ENCODE measurements at regions not wholly inside any gene's neighbourhood (a gene's known extent, or its start where the extent isn't known, plus 50 kb on each side); places are given as distances from the start of the nearest gene placed in this dataset.

DNA sequence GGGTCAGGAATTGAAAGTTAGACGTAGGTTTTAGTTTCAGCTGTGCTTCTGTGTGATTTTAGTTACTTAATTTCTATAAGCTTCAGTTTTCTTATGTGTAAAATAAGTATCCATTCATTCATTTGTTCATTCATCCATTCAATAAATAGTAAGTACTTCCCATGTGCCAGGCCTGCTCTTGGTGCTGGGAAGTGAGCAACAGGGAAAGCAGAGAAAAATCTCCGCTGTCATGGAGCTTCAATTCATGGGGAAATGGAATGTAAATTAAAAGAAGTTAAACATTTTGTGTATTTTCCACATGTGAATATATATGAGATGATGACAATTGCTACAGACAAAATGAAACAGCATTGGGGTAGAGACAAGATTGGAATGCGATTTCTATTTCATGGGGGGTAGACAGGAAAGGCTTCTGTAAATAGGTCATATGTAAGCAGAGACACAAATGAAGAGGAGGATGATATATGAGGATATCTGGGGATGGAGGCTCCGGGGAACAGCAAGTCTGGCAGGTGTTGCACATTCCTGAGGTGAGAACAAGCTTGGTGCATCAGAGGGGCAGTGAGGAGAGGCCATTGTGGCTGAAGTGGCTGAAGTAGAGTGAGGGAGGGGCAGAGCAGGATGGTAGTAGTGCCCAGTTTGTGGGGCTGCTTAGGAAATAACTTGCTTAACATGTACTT, 66.2 kb downstream of the FHIP1A start:
- H3K27ac ChIP-seq (ENCODE audit: low read depth, low read length, poor library complexity, severe bottlenecking) = no peak overlapping the region
- no peak for DNase-seq (ENCODE audit: low spot score)
- BruUV-seq (replicated peaks) = no TSS peak
- ChIA-PET POLR2A (ENCODE audit: low non-redundant PET) (no interaction called here), CTCF (no interaction called here)
- no peaks in the 10 kb centered on the region for H3K36me3 ChIP-seq (ENCODE audit: insufficient read depth, low read length, poor library complexity, severe bottlenecking)
- no peaks in the 10 kb centered on the region for H3K4me1 ChIP-seq (ENCODE audit: insufficient read depth, low read length, poor library complexity, severe bottlenecking)
- intact Hi-C loops (cut with micrococcal nuclease; ENCODE audit: unreplicated experiment) = no loop called here
- H3K9me3 ChIP-seq (ENCODE audit: low read depth, low read length, poor library complexity, severe bottlenecking) = no peaks in the 10 kb centered on the region
- H3K27me3 ChIP-seq (replicated peaks; ENCODE audit: insufficient read depth, low read depth, low read length, poor library complexity) = peaks cover 7% of the 10 kb centered on the region
- H3K4me3 ChIP-seq (ENCODE audit: low read depth, low read length, poor library complexity, severe bottlenecking) = no peak overlapping the region
- TF ChIP-seq, protein P1, sequence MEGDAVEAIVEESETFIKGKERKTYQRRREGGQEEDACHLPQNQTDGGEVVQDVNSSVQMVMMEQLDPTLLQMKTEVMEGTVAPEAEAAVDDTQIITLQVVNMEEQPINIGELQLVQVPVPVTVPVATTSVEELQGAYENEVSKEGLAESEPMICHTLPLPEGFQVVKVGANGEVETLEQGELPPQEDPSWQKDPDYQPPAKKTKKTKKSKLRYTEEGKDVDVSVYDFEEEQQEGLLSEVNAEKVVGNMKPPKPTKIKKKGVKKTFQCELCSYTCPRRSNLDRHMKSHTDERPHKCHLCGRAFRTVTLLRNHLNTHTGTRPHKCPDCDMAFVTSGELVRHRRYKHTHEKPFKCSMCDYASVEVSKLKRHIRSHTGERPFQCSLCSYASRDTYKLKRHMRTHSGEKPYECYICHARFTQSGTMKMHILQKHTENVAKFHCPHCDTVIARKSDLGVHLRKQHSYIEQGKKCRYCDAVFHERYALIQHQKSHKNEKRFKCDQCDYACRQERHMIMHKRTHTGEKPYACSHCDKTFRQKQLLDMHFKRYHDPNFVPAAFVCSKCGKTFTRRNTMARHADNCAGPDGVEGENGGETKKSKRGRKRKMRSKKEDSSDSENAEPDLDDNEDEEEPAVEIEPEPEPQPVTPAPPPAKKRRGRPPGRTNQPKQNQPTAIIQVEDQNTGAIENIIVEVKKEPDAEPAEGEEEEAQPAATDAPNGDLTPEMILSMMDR (conservative IDR thresholded peaks at IDR 0.05; ENCODE audit: low read depth, low read length) = no peak
- TF ChIP-seq EZH2 (IDR thresholded peaks at IDR 0.05; ENCODE audit: borderline replicate concordance, low read depth, low read length, poor library complexity, severe bottlenecking) = no peak

DNA sequence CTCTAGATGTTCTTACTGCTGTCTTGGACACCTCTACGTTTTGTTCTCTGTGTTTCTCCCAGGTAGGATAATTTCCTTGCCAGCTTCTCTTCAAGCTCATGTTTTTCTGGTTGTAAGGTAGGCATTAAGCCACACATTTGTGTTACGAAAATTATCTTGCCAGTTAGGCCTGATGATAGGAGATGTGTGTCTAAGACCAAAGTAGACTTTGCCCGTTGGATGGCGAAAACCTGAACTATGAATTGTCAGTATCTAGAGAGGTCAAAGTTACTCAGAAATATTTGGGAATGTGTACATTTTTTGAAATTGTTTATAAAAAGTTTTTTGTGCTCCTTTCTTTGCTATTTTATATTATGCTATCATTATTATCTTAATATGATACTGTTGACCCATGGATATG, 72.8 kb downstream of the FHIP1A start:
- Histone ChIP-seq H3K4me3 (ENCODE audit: low read depth, low read length, poor library complexity, severe bottlenecking) (no peak overlapping the region), H3K4me1 (ENCODE audit: insufficient read depth, low read length, poor library complexity, severe bottlenecking) (no peaks in the 10 kb centered on the region), H3K36me3 (ENCODE audit: insufficient read depth, low read length, poor library complexity, severe bottlenecking) (no peaks in the 10 kb centered on the region), H3K27ac (ENCODE audit: low read depth, low read length, poor library complexity, severe bottlenecking) (no peak overlapping the region), H3K9me3 (ENCODE audit: low read depth, low read length, poor library complexity, severe bottlenecking) (no peaks in the 10 kb centered on the region), H3K27me3 (replicated peaks; ENCODE audit: insufficient read depth, low read depth, low read length, poor library complexity) (peaks cover 7% of the 10 kb centered on the region)
- POLR2A ChIA-PET (ENCODE audit: low non-redundant PET) = no interaction called here
- TF ChIP-seq, protein P1 (conservative IDR thresholded peaks at IDR 0.05; ENCODE audit: low read depth, low read length) = no peak
- no peak for TF ChIP-seq EZH2 (IDR thresholded peaks at IDR 0.05; ENCODE audit: borderline replicate concordance, low read depth, low read length, poor library complexity, severe bottlenecking)
- no TSS peak for BruUV-seq (replicated peaks)
- CTCF ChIA-PET = no interaction called here
- no peak for DNase-seq (ENCODE audit: low spot score)
- intact Hi-C loops (cut with micrococcal nuclease; ENCODE audit: unreplicated experiment) = no loop called here

DNA sequence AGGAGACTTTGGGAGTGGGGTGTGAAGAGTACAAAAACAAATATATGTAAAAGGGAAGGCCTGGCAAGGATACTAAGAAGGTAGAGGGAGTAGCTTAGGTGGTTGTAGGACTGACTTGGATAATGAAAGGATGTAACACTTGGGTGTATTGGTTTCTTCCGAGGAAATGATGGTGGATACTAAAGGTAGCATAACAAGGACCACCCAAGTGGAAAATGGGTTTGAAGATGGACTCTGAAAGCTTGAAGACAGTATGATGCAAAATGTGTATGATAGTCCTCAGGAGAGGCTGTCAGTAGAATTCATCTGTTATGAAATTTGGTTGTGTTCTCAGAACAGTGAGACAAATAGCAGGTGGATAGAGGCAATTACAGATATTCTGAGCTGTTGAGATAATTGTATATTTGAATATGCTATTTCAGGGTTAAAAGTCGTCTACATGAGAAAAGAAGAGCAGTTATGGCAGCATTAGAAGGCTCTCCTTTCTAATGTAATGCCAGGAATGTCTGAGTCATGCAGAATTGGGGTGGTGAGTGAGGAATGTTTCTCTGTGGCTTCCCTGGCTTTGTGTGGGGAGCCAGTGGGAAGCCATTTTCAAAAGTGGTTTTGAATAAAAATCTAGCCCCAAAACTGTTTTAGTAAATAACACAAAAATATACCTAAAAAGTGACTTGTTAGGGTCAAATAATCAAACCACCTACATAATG, 75.6 kb downstream of the FHIP1A start:
- Histone ChIP-seq H3K9me3 (ENCODE audit: low read depth, low read length, poor library complexity, severe bottlenecking) (no peaks in the 10 kb centered on the region), H3K4me3 (ENCODE audit: low read depth, low read length, poor library complexity, severe bottlenecking) (no peak overlapping the region), H3K27me3 (replicated peaks; ENCODE audit: insufficient read depth, low read depth, low read length, poor library complexity) (no peaks in the 10 kb centered on the region), H3K36me3 (ENCODE audit: insufficient read depth, low read length, poor library complexity, severe bottlenecking) (no peaks in the 10 kb centered on the region), H3K4me1 (ENCODE audit: insufficient read depth, low read length, poor library complexity, severe bottlenecking) (no peaks in the 10 kb centered on the region), H3K27ac (ENCODE audit: low read depth, low read length, poor library complexity, severe bottlenecking) (no peak overlapping the region)
- TF ChIP-seq, protein P1 (conservative IDR thresholded peaks at IDR 0.05; ENCODE audit: low read depth, low read length) = no peak
- TF ChIP-seq EZH2 (IDR thresholded peaks at IDR 0.05; ENCODE audit: borderline replicate concordance, low read depth, low read length, poor library complexity, severe bottlenecking) = no peak
- DNase-seq (ENCODE audit: low spot score) = peak; percentile 52
- intact Hi-C loops (cut with micrococcal nuclease; ENCODE audit: unreplicated experiment) = no loop called here
- POLR2A ChIA-PET (ENCODE audit: low non-redundant PET) = no interaction called here
- CTCF ChIA-PET = interaction anchor here (0.6 kb wide), 1 partner anchor 194 kb away, joined by 3 read pairs; no protein-coding TSS in a partner anchor
- BruUV-seq (replicated peaks) = no TSS peak

Data from A673 (cell line).